ENCODE measurements at regions not wholly inside any gene's neighbourhood (a gene's known extent, or its start where the extent isn't known, plus 50 kb on each side); places are given as distances from the start of the nearest gene placed in this dataset.

- TF ChIP-seq, protein P1, sequence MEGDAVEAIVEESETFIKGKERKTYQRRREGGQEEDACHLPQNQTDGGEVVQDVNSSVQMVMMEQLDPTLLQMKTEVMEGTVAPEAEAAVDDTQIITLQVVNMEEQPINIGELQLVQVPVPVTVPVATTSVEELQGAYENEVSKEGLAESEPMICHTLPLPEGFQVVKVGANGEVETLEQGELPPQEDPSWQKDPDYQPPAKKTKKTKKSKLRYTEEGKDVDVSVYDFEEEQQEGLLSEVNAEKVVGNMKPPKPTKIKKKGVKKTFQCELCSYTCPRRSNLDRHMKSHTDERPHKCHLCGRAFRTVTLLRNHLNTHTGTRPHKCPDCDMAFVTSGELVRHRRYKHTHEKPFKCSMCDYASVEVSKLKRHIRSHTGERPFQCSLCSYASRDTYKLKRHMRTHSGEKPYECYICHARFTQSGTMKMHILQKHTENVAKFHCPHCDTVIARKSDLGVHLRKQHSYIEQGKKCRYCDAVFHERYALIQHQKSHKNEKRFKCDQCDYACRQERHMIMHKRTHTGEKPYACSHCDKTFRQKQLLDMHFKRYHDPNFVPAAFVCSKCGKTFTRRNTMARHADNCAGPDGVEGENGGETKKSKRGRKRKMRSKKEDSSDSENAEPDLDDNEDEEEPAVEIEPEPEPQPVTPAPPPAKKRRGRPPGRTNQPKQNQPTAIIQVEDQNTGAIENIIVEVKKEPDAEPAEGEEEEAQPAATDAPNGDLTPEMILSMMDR (IDR thresholded peaks at IDR 0.05; ENCODE audit: low read depth, low read length): no peak
- no peak for TF ChIP-seq EZH2phosphoT487 (IDR thresholded peaks at IDR 0.05; ENCODE audit: low read depth)
Measured at GRCh38 chr18:60024345-60024744, 124.5 kb downstream of the PMAIP1 start.

Data from OCI-LY3 (cell line).